ENCODE measurements at regions not wholly inside any gene's neighbourhood (a gene's known extent, or its start where the extent isn't known, plus 50 kb on each side); places are given as distances from the start of the nearest gene placed in this dataset.

DNA sequence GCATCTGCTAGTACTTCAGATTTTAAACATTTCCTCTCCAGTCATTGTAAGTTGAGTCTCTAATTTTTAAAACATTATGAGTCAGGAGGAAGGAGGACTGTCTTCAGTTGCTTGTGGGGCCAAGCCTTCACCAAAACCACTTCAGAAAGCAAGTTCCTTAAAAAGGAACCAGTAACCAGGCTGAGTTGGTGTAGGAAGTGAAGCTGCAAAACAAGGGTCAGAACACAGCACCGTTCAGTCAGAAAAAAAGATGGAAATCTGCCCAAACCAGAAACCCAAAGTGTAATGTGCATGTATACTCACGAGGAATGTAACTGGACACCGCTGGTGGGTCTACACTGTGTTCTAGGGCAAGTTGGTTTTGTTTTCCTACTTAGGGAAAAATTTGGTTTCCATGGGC lies 402.1 kb downstream of the SETD4 start:
- TF ChIP-seq, protein P1, sequence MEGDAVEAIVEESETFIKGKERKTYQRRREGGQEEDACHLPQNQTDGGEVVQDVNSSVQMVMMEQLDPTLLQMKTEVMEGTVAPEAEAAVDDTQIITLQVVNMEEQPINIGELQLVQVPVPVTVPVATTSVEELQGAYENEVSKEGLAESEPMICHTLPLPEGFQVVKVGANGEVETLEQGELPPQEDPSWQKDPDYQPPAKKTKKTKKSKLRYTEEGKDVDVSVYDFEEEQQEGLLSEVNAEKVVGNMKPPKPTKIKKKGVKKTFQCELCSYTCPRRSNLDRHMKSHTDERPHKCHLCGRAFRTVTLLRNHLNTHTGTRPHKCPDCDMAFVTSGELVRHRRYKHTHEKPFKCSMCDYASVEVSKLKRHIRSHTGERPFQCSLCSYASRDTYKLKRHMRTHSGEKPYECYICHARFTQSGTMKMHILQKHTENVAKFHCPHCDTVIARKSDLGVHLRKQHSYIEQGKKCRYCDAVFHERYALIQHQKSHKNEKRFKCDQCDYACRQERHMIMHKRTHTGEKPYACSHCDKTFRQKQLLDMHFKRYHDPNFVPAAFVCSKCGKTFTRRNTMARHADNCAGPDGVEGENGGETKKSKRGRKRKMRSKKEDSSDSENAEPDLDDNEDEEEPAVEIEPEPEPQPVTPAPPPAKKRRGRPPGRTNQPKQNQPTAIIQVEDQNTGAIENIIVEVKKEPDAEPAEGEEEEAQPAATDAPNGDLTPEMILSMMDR (IDR thresholded peaks at IDR 0.05; ENCODE audit: partially characterized antibody, unreplicated experiment), result no peak
- Mint-ChIP-seq H3K36me3 (ENCODE audit: unreplicated experiment) (no peaks in the 10 kb centered on the region), H3K4me3 (ENCODE audit: unreplicated experiment) (no peak overlapping the region), H3K9me3 (ENCODE audit: unreplicated experiment) (peaks cover 2% of the 10 kb centered on the region), H3K4me1 (ENCODE audit: low read depth, unreplicated experiment) (peaks cover 2% of the 10 kb centered on the region), H3K27me3 (ENCODE audit: unreplicated experiment) (no peaks in the 10 kb centered on the region), H3K27ac (ENCODE audit: unreplicated experiment) (no peak overlapping the region)
- no peak for DNase-seq

DNA sequence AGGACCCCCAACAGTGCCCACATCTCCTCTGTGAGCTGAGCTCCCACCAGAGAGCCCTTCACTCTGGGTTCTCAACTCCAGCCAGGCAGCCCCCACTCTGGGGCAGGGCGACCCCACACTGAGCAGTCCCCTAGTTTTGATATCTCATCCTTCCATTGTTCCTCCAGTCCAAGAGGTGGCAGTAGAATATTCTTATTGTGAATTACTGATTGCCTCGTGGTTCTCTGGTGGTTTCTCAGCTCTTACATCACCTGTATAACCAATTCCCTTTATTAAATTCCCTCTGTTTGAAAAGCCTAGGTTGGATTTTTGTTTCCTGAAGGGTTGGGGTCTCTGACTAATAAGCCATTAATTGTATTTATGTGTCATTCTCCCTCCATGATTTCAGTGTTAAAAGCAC lies 407.5 kb downstream of the SETD4 start:
- no peak overlapping the region for H3K4me3 Mint-ChIP-seq (ENCODE audit: unreplicated experiment)
- peaks cover 1% of the 10 kb centered on the region for H3K4me1 Mint-ChIP-seq (ENCODE audit: low read depth, unreplicated experiment)
- no peaks in the 10 kb centered on the region for H3K27me3 Mint-ChIP-seq (ENCODE audit: unreplicated experiment)
- TF ChIP-seq, protein P1 (IDR thresholded peaks at IDR 0.05; ENCODE audit: partially characterized antibody, unreplicated experiment), result no peak
- no peak for DNase-seq
- no peaks in the 10 kb centered on the region for H3K36me3 Mint-ChIP-seq (ENCODE audit: unreplicated experiment)
- peaks cover 1% of the 10 kb centered on the region for H3K9me3 Mint-ChIP-seq (ENCODE audit: unreplicated experiment)
- no peak overlapping the region for H3K27ac Mint-ChIP-seq (ENCODE audit: unreplicated experiment)

DNA sequence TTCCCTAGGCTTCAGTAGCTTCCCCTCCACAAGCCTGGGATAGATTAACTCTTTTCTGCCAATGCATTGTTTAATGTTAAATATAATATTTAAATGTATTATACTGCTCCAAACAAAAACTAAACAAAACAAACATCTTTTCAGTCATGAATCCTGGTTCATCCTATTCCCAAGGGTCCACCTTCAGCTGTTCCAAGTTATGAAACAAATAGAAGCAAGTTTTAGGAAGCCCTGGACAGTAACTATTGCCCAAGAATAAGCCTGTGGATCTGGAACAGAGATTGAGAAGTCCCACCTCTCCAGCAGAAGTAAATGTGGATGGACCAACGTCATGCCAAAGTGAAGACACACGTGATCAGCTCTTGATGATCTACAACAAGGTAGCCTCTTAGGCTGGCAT lies 408.1 kb downstream of the SETD4 start:
- H3K4me3 Mint-ChIP-seq (ENCODE audit: unreplicated experiment), result no peak overlapping the region
- peaks cover 1% of the 10 kb centered on the region for H3K4me1 Mint-ChIP-seq (ENCODE audit: low read depth, unreplicated experiment)
- TF ChIP-seq, protein P1 (IDR thresholded peaks at IDR 0.05; ENCODE audit: partially characterized antibody, unreplicated experiment), result no peak
- no peak for DNase-seq
- H3K27ac Mint-ChIP-seq (ENCODE audit: unreplicated experiment), result no peak overlapping the region
- peaks cover 1% of the 10 kb centered on the region for H3K9me3 Mint-ChIP-seq (ENCODE audit: unreplicated experiment)
- H3K36me3 Mint-ChIP-seq (ENCODE audit: unreplicated experiment), result no peaks in the 10 kb centered on the region
- H3K27me3 Mint-ChIP-seq (ENCODE audit: unreplicated experiment), result no peaks in the 10 kb centered on the region

DNA sequence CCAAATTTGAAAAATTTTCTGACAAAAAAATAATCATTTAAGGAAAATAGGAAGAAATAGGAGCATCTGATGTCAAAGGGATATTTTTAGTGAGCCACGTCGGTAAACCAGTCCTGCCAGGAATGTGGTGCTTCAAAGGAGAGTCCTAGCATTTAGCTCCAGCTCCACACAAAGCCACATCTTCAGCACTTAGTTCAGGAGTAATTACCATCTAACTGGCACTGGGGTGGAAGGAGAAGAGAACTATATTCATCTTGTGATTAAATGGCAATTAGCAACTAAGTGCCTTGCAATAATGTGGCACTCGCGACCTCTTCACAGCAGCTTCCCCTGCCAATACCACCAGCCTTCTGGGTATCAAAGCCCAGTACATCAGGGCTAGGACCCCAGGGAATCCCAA lies 409.1 kb downstream of the SETD4 start:
- Mint-ChIP-seq H3K36me3 (ENCODE audit: unreplicated experiment) (no peaks in the 10 kb centered on the region), H3K4me3 (ENCODE audit: unreplicated experiment) (no peak overlapping the region), H3K4me1 (ENCODE audit: low read depth, unreplicated experiment) (peaks cover 1% of the 10 kb centered on the region), H3K9me3 (ENCODE audit: unreplicated experiment) (peaks cover 1% of the 10 kb centered on the region), H3K27ac (ENCODE audit: unreplicated experiment) (no peak overlapping the region), H3K27me3 (ENCODE audit: unreplicated experiment) (no peaks in the 10 kb centered on the region)
- DNase-seq, result no peak
- TF ChIP-seq, protein P1 (IDR thresholded peaks at IDR 0.05; ENCODE audit: partially characterized antibody, unreplicated experiment), result no peak

DNA sequence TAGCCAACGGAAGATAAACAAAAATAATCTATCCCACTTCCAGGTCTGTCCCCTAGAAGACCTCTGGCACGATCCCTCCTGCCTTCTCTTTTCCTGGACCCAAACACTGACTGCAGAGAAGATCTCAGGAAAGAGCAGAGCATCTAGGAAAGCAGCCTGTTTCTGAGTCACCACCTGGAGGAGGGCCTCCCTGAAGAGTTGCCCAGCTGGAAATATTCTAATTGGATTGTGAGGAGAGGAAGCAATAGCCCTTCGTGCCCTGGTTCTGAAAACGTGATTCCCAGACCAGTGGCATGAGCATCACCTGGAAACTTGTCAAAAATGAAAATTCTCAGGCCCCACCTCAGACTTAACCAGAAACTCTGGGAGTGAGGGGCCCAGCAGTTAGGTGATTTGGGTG lies 411.1 kb downstream of the SETD4 start:
- DNase-seq, result no peak
- TF ChIP-seq, protein P1 (IDR thresholded peaks at IDR 0.05; ENCODE audit: partially characterized antibody, unreplicated experiment), result no peak
- peaks cover 1% of the 10 kb centered on the region for H3K4me1 Mint-ChIP-seq (ENCODE audit: low read depth, unreplicated experiment)
- H3K9me3 Mint-ChIP-seq (ENCODE audit: unreplicated experiment), result peaks cover 1% of the 10 kb centered on the region
- no peaks in the 10 kb centered on the region for H3K27me3 Mint-ChIP-seq (ENCODE audit: unreplicated experiment)
- no peak overlapping the region for H3K4me3 Mint-ChIP-seq (ENCODE audit: unreplicated experiment)
- H3K36me3 Mint-ChIP-seq (ENCODE audit: unreplicated experiment), result no peaks in the 10 kb centered on the region
- H3K27ac Mint-ChIP-seq (ENCODE audit: unreplicated experiment), result no peak overlapping the region
